Endothelial cell (in vitro differentiated cells): ENCODE measurements at regions not wholly inside any gene's neighbourhood (a gene's known extent, or its start where the extent isn't known, plus 50 kb on each side); places are given as distances from the start of the nearest gene placed in this dataset.
"Not testable (repeated sequence)": the region's sequence is repeated elsewhere in the genome, so short reads cannot be mapped to it uniquely, and the experiment has no call there.

Experiments used
- DNase-seq: peaks from one replicate; pipeline ENCODE4 v3.0.0; 2021; ENCODE audit warnings: low spot score
- H3K27ac Mint-ChIP-seq: one replicate; pipeline ENCODE4 v1.8.0; 2021; ENCODE audit warnings: mixed read lengths, inconsistent platforms; ENCODE audit not compliant: unreplicated experiment
- H3K27me3 Mint-ChIP-seq: one replicate; pipeline ENCODE4 v1.8.0; 2021; ENCODE audit warnings: mild to moderate bottlenecking, moderate library complexity, mixed read lengths, inconsistent platforms; ENCODE audit not compliant: unreplicated experiment
- H3K36me3 Mint-ChIP-seq: one replicate; pipeline ENCODE4 v1.8.0; 2021; ENCODE audit warnings: mild to moderate bottlenecking, low read depth, mixed read lengths, inconsistent platforms; ENCODE audit not compliant: unreplicated experiment
- H3K4me1 Mint-ChIP-seq: one replicate; pipeline ENCODE4 v1.8.0; 2021; ENCODE audit warnings: mild to moderate bottlenecking, mixed read lengths, inconsistent platforms; ENCODE audit not compliant: unreplicated experiment
- H3K4me3 Mint-ChIP-seq: one replicate; pipeline ENCODE4 v1.8.0; 2021; ENCODE audit warnings: mild to moderate bottlenecking, mixed read lengths, inconsistent platforms; ENCODE audit not compliant: unreplicated experiment
- H3K9me3 Mint-ChIP-seq: one replicate; pipeline ENCODE4 v1.8.0; 2021; ENCODE audit warnings: mixed read lengths, inconsistent platforms; ENCODE audit not compliant: unreplicated experiment
- TF ChIP-seq, protein P1 (sequence below): fragments of 200-600 bp; sonication (generic); IDR thresholded peaks from one replicate; pipeline ENCODE4 v1.5.0; 2021; ENCODE audit warnings: antibody characterized with exemption; ENCODE audit not compliant: unreplicated experiment

DNA sequence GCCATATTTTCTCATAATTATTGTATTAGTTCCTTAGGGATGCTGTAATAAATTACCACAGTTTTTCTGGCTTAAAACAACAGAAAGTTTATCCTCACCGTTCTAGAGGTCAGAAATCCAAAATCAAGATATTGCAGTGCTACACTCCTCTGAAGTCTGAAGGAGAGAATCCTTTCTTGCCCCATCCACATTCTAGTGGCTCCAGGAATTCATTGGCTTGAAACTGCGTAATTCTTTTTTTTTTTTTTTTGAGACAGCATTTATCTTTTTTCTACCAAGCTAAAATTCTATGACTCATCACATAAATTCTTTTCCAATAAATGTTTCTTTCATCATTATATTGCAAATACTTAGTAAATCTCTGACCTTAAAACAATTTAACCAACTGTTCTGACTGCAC lies 451.0 kb upstream of the RGS18 start:
- TF ChIP-seq, protein P1, sequence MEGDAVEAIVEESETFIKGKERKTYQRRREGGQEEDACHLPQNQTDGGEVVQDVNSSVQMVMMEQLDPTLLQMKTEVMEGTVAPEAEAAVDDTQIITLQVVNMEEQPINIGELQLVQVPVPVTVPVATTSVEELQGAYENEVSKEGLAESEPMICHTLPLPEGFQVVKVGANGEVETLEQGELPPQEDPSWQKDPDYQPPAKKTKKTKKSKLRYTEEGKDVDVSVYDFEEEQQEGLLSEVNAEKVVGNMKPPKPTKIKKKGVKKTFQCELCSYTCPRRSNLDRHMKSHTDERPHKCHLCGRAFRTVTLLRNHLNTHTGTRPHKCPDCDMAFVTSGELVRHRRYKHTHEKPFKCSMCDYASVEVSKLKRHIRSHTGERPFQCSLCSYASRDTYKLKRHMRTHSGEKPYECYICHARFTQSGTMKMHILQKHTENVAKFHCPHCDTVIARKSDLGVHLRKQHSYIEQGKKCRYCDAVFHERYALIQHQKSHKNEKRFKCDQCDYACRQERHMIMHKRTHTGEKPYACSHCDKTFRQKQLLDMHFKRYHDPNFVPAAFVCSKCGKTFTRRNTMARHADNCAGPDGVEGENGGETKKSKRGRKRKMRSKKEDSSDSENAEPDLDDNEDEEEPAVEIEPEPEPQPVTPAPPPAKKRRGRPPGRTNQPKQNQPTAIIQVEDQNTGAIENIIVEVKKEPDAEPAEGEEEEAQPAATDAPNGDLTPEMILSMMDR = no peak
- peaks cover under 1% of the 10 kb centered on the region for H3K4me1 Mint-ChIP-seq
- H3K27me3 Mint-ChIP-seq = no peaks in the 10 kb centered on the region

DNA sequence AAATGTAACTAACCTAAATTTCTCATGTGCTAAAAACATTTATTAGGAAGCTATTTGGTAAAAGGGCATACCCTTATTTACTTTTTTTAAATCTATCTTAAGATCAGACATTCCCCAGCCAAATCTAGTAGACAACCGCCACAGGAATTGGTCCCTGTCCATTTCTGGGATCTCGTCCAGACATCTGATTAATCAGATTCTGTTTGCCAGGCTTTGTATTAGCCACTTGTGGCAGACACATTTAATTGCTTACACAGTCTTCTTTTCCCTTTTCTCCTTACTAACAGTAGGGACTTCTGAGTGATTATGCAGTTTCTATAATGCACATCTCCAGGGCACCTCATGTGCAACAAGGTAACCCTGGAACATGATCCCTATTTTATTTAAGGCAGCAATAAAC lies 449.0 kb upstream of the RGS18 start:
- no peak overlapping the region for H3K27ac Mint-ChIP-seq
- H3K4me3 Mint-ChIP-seq = no peak overlapping the region
- H3K27me3 Mint-ChIP-seq = no peaks in the 10 kb centered on the region
- no peaks in the 10 kb centered on the region for H3K36me3 Mint-ChIP-seq
- no peak for DNase-seq
- H3K4me1 Mint-ChIP-seq = peaks cover 7% of the 10 kb centered on the region
- H3K9me3 Mint-ChIP-seq = no peaks in the 10 kb centered on the region
- TF ChIP-seq, protein P1 = no peak

More for the DNA sequence above, 451.0 kb upstream of the RGS18 start:
- Mint-ChIP-seq H3K9me3 (no peaks in the 10 kb centered on the region), H3K4me3 (no peak overlapping the region), H3K27ac (no peak overlapping the region), H3K36me3 (no peaks in the 10 kb centered on the region)
- DNase-seq = no peak

DNA sequence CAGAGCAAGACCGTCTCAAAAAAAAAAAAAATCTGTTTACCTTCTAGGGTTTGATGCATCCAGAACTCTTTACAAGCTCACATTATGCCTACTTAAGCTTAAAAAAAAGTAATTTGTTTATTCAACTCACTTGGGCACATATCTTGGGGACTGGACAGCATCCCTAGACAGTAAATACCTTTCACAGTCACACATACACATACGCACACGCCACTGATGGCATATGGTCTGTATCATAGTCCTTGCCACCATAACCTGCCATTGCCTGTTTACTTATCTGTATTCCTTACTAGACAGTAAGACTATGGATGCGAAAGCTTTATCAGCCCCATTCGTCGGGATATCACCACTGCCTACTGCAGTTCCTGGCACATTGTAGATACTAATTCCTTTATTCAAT lies 446.3 kb upstream of the RGS18 start:
- H3K27ac Mint-ChIP-seq = no peak overlapping the region
- no peaks in the 10 kb centered on the region for H3K9me3 Mint-ChIP-seq
- no peaks in the 10 kb centered on the region for H3K27me3 Mint-ChIP-seq
- peaks cover 15% of the 10 kb centered on the region for H3K4me1 Mint-ChIP-seq
- H3K36me3 Mint-ChIP-seq = no peaks in the 10 kb centered on the region
- no peak for DNase-seq
- no peak overlapping the region for H3K4me3 Mint-ChIP-seq
- TF ChIP-seq, protein P1 = no peak

DNA sequence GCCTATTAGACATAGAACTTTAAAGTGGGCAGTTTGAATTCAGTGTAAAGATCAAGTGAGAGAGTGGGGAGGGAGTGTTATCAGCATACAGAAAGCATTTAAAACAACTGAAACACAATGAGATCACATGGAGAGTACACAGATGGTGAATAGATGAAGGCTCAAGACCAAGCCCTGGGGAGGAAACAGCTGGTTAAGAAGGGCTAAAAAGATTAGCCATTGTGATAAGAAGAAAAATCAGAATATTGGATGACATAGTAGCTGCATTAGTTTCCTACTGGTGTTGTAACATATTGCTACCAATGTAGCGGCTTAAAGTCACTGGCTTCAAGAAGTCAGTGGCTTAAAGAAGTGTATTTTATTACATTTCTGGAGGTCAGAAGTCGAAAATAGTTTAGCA lies 443.4 kb upstream of the RGS18 start:
- Mint-ChIP-seq H3K4me3 (no peak overlapping the region), H3K4me1 (peaks cover 15% of the 10 kb centered on the region)
- TF ChIP-seq, protein P1 = no peak

DNA sequence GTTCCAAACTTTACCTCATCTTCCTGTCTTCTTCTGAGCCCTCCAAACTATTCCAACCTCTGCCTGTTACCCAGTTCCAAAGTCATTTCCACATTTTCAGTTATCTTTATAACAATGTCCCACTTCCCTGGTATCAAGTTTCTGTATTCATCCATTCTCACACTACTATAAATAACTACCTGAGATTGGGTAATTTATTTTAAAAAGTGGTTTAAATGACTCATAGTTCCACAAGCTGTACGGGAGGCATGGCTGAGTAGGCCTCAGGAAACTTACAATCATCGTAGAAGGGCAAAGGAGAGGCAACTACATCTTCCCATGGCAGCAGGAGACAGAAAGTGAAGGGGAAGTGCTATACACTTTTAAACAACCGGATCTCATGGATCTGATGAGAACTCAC lies 428.5 kb upstream of the RGS18 start:
- Mint-ChIP-seq H3K9me3 (no peaks in the 10 kb centered on the region), H3K4me3 (no peak overlapping the region), H3K36me3 (no peaks in the 10 kb centered on the region), H3K27ac (no peak overlapping the region), H3K4me1 (no peaks in the 10 kb centered on the region), H3K27me3 (peaks cover 8% of the 10 kb centered on the region)
- TF ChIP-seq, protein P1 = no peak
- DNase-seq = no peak

More for the DNA sequence above, 443.4 kb upstream of the RGS18 start:
- Mint-ChIP-seq H3K27me3 (no peaks in the 10 kb centered on the region), H3K9me3 (no peaks in the 10 kb centered on the region), H3K36me3 (no peaks in the 10 kb centered on the region), H3K27ac (peak overlapping the region; percentile 28)
- peak; percentile 6 for DNase-seq

DNA sequence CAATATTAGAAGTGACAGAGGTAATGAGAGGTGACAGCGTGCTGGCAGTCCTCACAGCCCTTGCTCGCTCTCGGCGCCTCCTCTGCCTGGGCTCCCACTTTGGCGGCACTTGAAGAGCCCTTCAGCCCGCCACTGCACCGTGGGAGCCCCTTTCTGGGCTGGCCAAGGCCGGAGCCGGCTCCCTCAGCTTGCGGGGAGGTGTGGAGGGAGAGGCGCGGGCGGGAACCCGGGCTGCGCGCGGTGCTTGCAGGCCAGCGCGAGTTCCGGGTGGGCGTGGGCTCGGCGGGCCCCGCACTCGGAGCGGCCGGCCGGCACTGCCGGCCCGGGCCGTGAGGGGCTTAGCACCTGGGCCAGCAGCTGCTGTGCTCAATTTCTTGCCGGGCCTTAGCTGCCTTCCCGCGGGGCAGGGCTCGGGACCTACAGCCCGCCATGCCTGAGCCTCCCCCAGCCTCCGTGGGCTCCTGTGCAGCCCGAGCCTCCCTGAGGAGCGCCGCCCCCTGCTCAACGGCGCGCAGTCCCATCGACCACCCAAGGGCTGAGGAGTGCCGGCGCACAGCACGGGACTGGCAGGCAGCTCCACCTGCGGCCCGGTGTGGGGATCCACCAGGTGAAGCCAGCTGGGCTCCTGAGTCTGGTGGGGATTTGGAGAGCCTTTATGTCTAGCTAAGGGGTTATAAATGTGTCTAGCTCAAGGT lies 426.5 kb upstream of the RGS18 start:
- not testable (repeated sequence) for H3K4me1 Mint-ChIP-seq, H3K27ac Mint-ChIP-seq, DNase-seq, H3K36me3 Mint-ChIP-seq, H3K27me3 Mint-ChIP-seq, H3K9me3 Mint-ChIP-seq, H3K4me3 Mint-ChIP-seq
